ENCODE measurements at regions not wholly inside any gene's neighbourhood (a gene's known extent, or its start where the extent isn't known, plus 50 kb on each side); places are given as distances from the start of the nearest gene placed in this dataset.

- BruUV-seq (replicated peaks) = no TSS peak
- ChIA-PET POLR2A (interaction anchor here (0.5 kb wide), 1 partner anchor 180 kb away, joined by 4 read pairs; no protein-coding TSS in a partner anchor), CTCF (ENCODE audit: unreplicated experiment) (no interaction called here)
- intact Hi-C loops (cut with micrococcal nuclease; ENCODE audit: unreplicated experiment) = no loop called here
- Histone ChIP-seq H3K36me3 (ENCODE audit: insufficient read depth, low read length) (no peaks in the 10 kb centered on the region), H2AFZ (ENCODE audit: low read length) (no peak overlapping the region), H3K4me3 (ENCODE audit: low read depth, low read length, poor library complexity, severe bottlenecking) (no peak overlapping the region), H3K9me2 (ENCODE audit: insufficient read depth, low read length) (no peaks in the 10 kb centered on the region), H3K27ac (ENCODE audit: low read depth, low read length, poor library complexity, severe bottlenecking) (no peak overlapping the region), H3K79me2 (ENCODE audit: insufficient read depth, low read depth, low read length) (no peaks in the 10 kb centered on the region), H3K4me1 (ENCODE audit: insufficient read depth, low read length, poor library complexity, severe bottlenecking) (no peaks in the 10 kb centered on the region), H3K9me3 (ENCODE audit: low read length) (no peaks in the 10 kb centered on the region), H3K4me2 (ENCODE audit: low read length) (no peak overlapping the region), H4K20me1 (ENCODE audit: insufficient read depth, low read length) (no peaks in the 10 kb centered on the region)
- no peak for TF ChIP-seq CTCF (conservative IDR thresholded peaks at IDR 0.05; ENCODE audit: low read length)
- no peak for DNase-seq (ENCODE audit: low spot score)
Measured at GRCh38 chr12:60265741-60266140, 669.9 kb downstream of the SLC16A7 start.

GRCh38 chr12:60266381-60266852 is 670.6 kb downstream of the SLC16A7 start:
- ChIA-PET POLR2A (interaction anchor here (0.5 to 0.6 kb wide), 2 partner anchors 40 to 180 kb away, joined by 4 read pairs; no protein-coding TSS in a partner anchor), CTCF (ENCODE audit: unreplicated experiment) (no interaction called here)
- Histone ChIP-seq H3K79me2 (ENCODE audit: insufficient read depth, low read depth, low read length) (no peaks in the 10 kb centered on the region), H3K27ac (ENCODE audit: low read depth, low read length, poor library complexity, severe bottlenecking) (no peak overlapping the region), H3K9me3 (ENCODE audit: low read length) (no peaks in the 10 kb centered on the region), H4K20me1 (ENCODE audit: insufficient read depth, low read length) (no peaks in the 10 kb centered on the region), H3K36me3 (ENCODE audit: insufficient read depth, low read length) (no peaks in the 10 kb centered on the region), H3K9me2 (ENCODE audit: insufficient read depth, low read length) (no peaks in the 10 kb centered on the region), H3K4me2 (ENCODE audit: low read length) (no peak overlapping the region), H3K4me3 (ENCODE audit: low read depth, low read length, poor library complexity, severe bottlenecking) (no peak overlapping the region), H3K4me1 (ENCODE audit: insufficient read depth, low read length, poor library complexity, severe bottlenecking) (no peaks in the 10 kb centered on the region), H2AFZ (ENCODE audit: low read length) (no peak overlapping the region)
- DNase-seq (ENCODE audit: low spot score) = no peak
- BruUV-seq (replicated peaks) = no TSS peak
- TF ChIP-seq CTCF (conservative IDR thresholded peaks at IDR 0.05; ENCODE audit: low read length) (no peak), EZH2phosphoT487 (IDR thresholded peaks at IDR 0.05; ENCODE audit: borderline replicate concordance, low read depth, low read length) (no peak)
- intact Hi-C loops (cut with micrococcal nuclease; ENCODE audit: unreplicated experiment) = no loop called here

GRCh38 chr12:60269611-60270269 is 673.9 kb downstream of the SLC16A7 start:
- no peak for DNase-seq (ENCODE audit: low spot score)
- H3K9me2 ChIP-seq (ENCODE audit: insufficient read depth, low read length) = no peaks in the 10 kb centered on the region
- POLR2A ChIA-PET = no interaction called here
- H3K27ac ChIP-seq (ENCODE audit: low read depth, low read length, poor library complexity, severe bottlenecking) = no peak overlapping the region
- H3K79me2 ChIP-seq (ENCODE audit: insufficient read depth, low read depth, low read length) = no peaks in the 10 kb centered on the region
- CTCF ChIA-PET (ENCODE audit: unreplicated experiment) = no interaction called here
- H3K36me3 ChIP-seq (ENCODE audit: insufficient read depth, low read length) = no peaks in the 10 kb centered on the region
- no peak overlapping the region for H3K4me2 ChIP-seq (ENCODE audit: low read length)
- no peaks in the 10 kb centered on the region for H4K20me1 ChIP-seq (ENCODE audit: insufficient read depth, low read length)
- TF ChIP-seq CTCF (conservative IDR thresholded peaks at IDR 0.05; ENCODE audit: low read length) (no peak), EZH2phosphoT487 (IDR thresholded peaks at IDR 0.05; ENCODE audit: borderline replicate concordance, low read depth, low read length) (no peak)
- no peaks in the 10 kb centered on the region for H3K9me3 ChIP-seq (ENCODE audit: low read length)
- no peak overlapping the region for H2AFZ ChIP-seq (ENCODE audit: low read length)
- intact Hi-C loops (cut with micrococcal nuclease; ENCODE audit: unreplicated experiment) = no loop called here
- no peak overlapping the region for H3K4me3 ChIP-seq (ENCODE audit: low read depth, low read length, poor library complexity, severe bottlenecking)
- no TSS peak for BruUV-seq (replicated peaks)
- no peaks in the 10 kb centered on the region for H3K4me1 ChIP-seq (ENCODE audit: insufficient read depth, low read length, poor library complexity, severe bottlenecking)

Measured in OCI-LY7 (cell line).